H1 (cell line): ENCODE measurements at regions not wholly inside any gene's neighbourhood (a gene's known extent, or its start where the extent isn't known, plus 50 kb on each side); places are given as distances from the start of the nearest gene placed in this dataset.

Experiments used
- CTCF ChIA-PET: fragments of 300-600 bp; sonication (Branson Sonifier 250); formaldehyde crosslinking; loops from one replicate; lab custom pipeline; 2021; ENCODE audit not compliant: partially characterized antibody; lab: Charles Lee
- POLR2A ChIA-PET: fragments of 300-600 bp; sonication (Branson Sonifier 250); formaldehyde crosslinking; loops from one replicate; lab custom pipeline; 2021; ENCODE audit warnings: inconsistent platforms; ENCODE audit not compliant: partially characterized antibody; lab: Charles Lee
- DNase-seq, 2 experiments: peaks; one replicate each; pipeline versions ENCODE4 v3.0.0 to v3.0.0-alpha.2; 2010 to 2022; ENCODE audit warnings: low spot score in 2 of 2, low read depth in 1 of 2, mixed read lengths in 1 of 2
- FAIRE-seq: peaks from 2 replicates; lab custom pipeline; 2011; peaks lifted over from hg19 to GRCh38; lab: Jason Lieb, UNC
- H2AFZ ChIP-seq: 2 replicates; pipeline ENCODE4 v1.8.1; 2012; ENCODE audit warnings: low read length, inconsistent platforms
- H2AK5ac ChIP-seq: 2 replicates; pipeline ENCODE4 v1.6.1; 2013; ENCODE audit warnings: low read depth, low read length
- H2BK120ac ChIP-seq: replicated peaks from 2 replicates; pipeline ENCODE3; 2013; ENCODE audit warnings: low read depth, low read length, inconsistent platforms
- H2BK12ac ChIP-seq: 2 replicates; pipeline ENCODE4 v1.6.1; 2013; ENCODE audit warnings: low read depth, low read length
- H2BK15ac ChIP-seq: 2 replicates; pipeline ENCODE4 v1.6.1; 2013; ENCODE audit warnings: low read length
- H2BK20ac ChIP-seq: 2 replicates; pipeline ENCODE4 v1.6.1; 2013; ENCODE audit warnings: low read length
- H2BK5ac ChIP-seq: 2 replicates; pipeline ENCODE4 v1.6.1; 2013; ENCODE audit warnings: low read depth, low read length
- H3K14ac ChIP-seq: 2 replicates; pipeline ENCODE4 v1.6.1; 2013; ENCODE audit warnings: inconsistent platforms; ENCODE audit not compliant: insufficient read length
- H3K18ac ChIP-seq: 2 replicates; pipeline ENCODE4 v1.6.1; 2013; ENCODE audit warnings: low read length; ENCODE audit errors: extremely low read depth
- H3K23ac ChIP-seq: 2 replicates; pipeline ENCODE4 v1.6.1; 2013; ENCODE audit warnings: inconsistent platforms; ENCODE audit not compliant: insufficient read length
- H3K23me2 ChIP-seq: 2 replicates; pipeline ENCODE4 v1.6.1; 2013; ENCODE audit warnings: low read depth, low read length
- H3K27ac ChIP-seq: 2 replicates; pipeline ENCODE4 v1.6.1; 2011; ENCODE audit warnings: low read depth, low read length, inconsistent platforms
- H3K27me3 ChIP-seq, 4 experiments: replicated peaks in 1 of 4; 1 replicate in 1 of 4; 2 replicates in 3 of 4; pipeline versions ENCODE4 v1.6.1 to v1.8.1; 2011 to 2013; ENCODE audit warnings: low read length in 3 of 4, mild to moderate bottlenecking in 3 of 4, inconsistent platforms in 2 of 4, mixed read lengths in 2 of 4, moderate library complexity in 1 of 4; ENCODE audit not compliant: control insufficient read depth in 3 of 4, insufficient read depth in 3 of 4; ENCODE audit errors: extremely low read depth in 1 of 4
- H3K36me3 ChIP-seq, 4 experiments: 2 replicates each; pipeline versions ENCODE4 v1.6.1 to v1.8.1; 2011 to 2013; ENCODE audit warnings: mild to moderate bottlenecking in 4 of 4, low read length in 3 of 4, moderate library complexity in 2 of 4, control low read depth in 1 of 4, inconsistent platforms in 1 of 4; ENCODE audit not compliant: insufficient read depth in 4 of 4, control insufficient read depth in 2 of 4
- H3K4ac ChIP-seq: replicated peaks from 2 replicates; pipeline ENCODE3; 2013; ENCODE audit warnings: low read length, low read depth, mixed read lengths, inconsistent platforms; ENCODE audit not compliant: insufficient read length
- H3K4me1 ChIP-seq, 4 experiments: replicated peaks in 1 of 4; 1 replicate in 1 of 4; 2 replicates in 3 of 4; pipeline versions ENCODE4 v1.6.1 to v1.8.1; 2011 to 2013; ENCODE audit warnings: low read length in 3 of 4, inconsistent platforms in 2 of 4, mixed read lengths in 1 of 4; ENCODE audit not compliant: insufficient read depth in 4 of 4, control insufficient read depth in 3 of 4
- H3K4me2 ChIP-seq, 2 experiments: 2 replicates each; pipeline versions ENCODE4 v1.6.1 to v1.8.1; 2011 to 2013; ENCODE audit warnings: low read depth in 2 of 2, low read length in 2 of 2, control low read depth in 1 of 2, inconsistent platforms in 1 of 2, mild to moderate bottlenecking in 1 of 2; ENCODE audit not compliant: insufficient read depth in 1 of 2
- H3K4me3 ChIP-seq, 4 experiments: fragments of 200-600, 300-600 bp in 1 of 4; sonication (generic), shearing (Covaris generic), sonication (Bioruptor Twin) in 1 of 4; 2 replicates each; pipeline versions ENCODE4 v1.5.1 to v1.8.1; 2011 to 2016; ENCODE audit warnings: low read length in 4 of 4, low read depth in 3 of 4, control low read depth in 2 of 4, inconsistent platforms in 2 of 4, mild to moderate bottlenecking in 2 of 4, mixed read lengths in 1 of 4, moderate library complexity in 1 of 4; ENCODE audit not compliant: insufficient read depth in 2 of 4; ENCODE audit errors: extremely low read depth in 1 of 4
- H3K56ac ChIP-seq: replicated peaks from 2 replicates; pipeline ENCODE3; 2013; ENCODE audit warnings: low read depth, mild to moderate bottlenecking, mixed read lengths, low read length, inconsistent platforms; ENCODE audit not compliant: insufficient read length
- H3K79me1 ChIP-seq: 2 replicates; pipeline ENCODE4 v1.6.1; 2013; ENCODE audit warnings: low read depth, low read length, control low read depth
- H3K79me2 ChIP-seq, 2 experiments: 2 replicates each; pipeline versions ENCODE4 v1.6.1 to v1.8.1; 2012 to 2013; ENCODE audit warnings: low read length in 2 of 2, mild to moderate bottlenecking in 2 of 2, inconsistent platforms in 1 of 2; ENCODE audit not compliant: insufficient read depth in 2 of 2, control insufficient read depth in 1 of 2
- H3K9ac ChIP-seq, 4 experiments: replicated peaks in 1 of 4; 1 replicate in 1 of 4; 2 replicates in 3 of 4; pipeline versions ENCODE4 v1.6.1 to v1.8.1; 2011 to 2013; ENCODE audit warnings: low read depth in 3 of 4, low read length in 3 of 4, control low read depth in 2 of 4, mild to moderate bottlenecking in 2 of 4, moderate library complexity in 2 of 4, inconsistent platforms in 1 of 4; ENCODE audit errors: extremely low read depth in 1 of 4
- H3K9me3 ChIP-seq, 2 experiments: 2 replicates each; pipeline versions ENCODE4 v1.6.1 to v1.8.1; 2012 to 2013; ENCODE audit warnings: mild to moderate bottlenecking in 2 of 2, moderate library complexity in 2 of 2, control low read depth in 1 of 2, inconsistent platforms in 1 of 2, low read depth in 1 of 2, low read length in 1 of 2, mixed read lengths in 1 of 2; ENCODE audit not compliant: insufficient read depth in 2 of 2
- H4K20me1 ChIP-seq, 2 experiments: replicated peaks in 1 of 2; 2 replicates each; pipeline versions ENCODE3 to v1.8.1; 2011 to 2013; ENCODE audit warnings: inconsistent platforms in 2 of 2, low read length in 2 of 2, mild to moderate bottlenecking in 1 of 2; ENCODE audit not compliant: insufficient read depth in 2 of 2, control insufficient read depth in 1 of 2
- H4K5ac ChIP-seq: 2 replicates; pipeline ENCODE4 v1.6.1; 2013; ENCODE audit warnings: low read length, low read depth, mixed read lengths, inconsistent platforms; ENCODE audit not compliant: insufficient read length
- H4K8ac ChIP-seq: 2 replicates; pipeline ENCODE4 v1.8.0; 2013; ENCODE audit warnings: mild to moderate bottlenecking, moderate library complexity, low read length, inconsistent platforms; ENCODE audit not compliant: insufficient read depth; ENCODE audit errors: extremely low read depth
- H4K91ac ChIP-seq: replicated peaks from 2 replicates; pipeline ENCODE3; 2013; ENCODE audit warnings: low read length, mixed read lengths, inconsistent platforms; ENCODE audit not compliant: insufficient read length
- CBX8 ChIP-seq: fragments of 300-800, 300-1000 bp; sonication (generic); IDR thresholded peaks from 2 replicates; pipeline ENCODE4 v1.7.1; 2016; ENCODE audit warnings: low read depth, low read length, borderline replicate concordance
- CEBPB ChIP-seq: IDR thresholded peaks from 2 replicates; pipeline ENCODE4 v1.6.1; 2012; ENCODE audit warnings: low read depth, low read length
- CTBP2 ChIP-seq: IDR thresholded peaks from 2 replicates; pipeline ENCODE4 v1.7.0; 2011; ENCODE audit warnings: borderline replicate concordance, mild to moderate bottlenecking, moderate library complexity, mixed read lengths, low read length; ENCODE audit not compliant: insufficient read depth, insufficient read length
- HDAC2 ChIP-seq, 2 experiments: fragments of 300-600 bp in 1 of 2; sonication (generic) in 1 of 2; IDR thresholded peaks; 2 replicates each; pipeline ENCODE4 v1.6.1; 2011 to 2012; ENCODE audit warnings: low read depth in 2 of 2, low read length in 2 of 2, mild to moderate bottlenecking in 2 of 2, moderate library complexity in 2 of 2, borderline replicate concordance in 1 of 2, inconsistent platforms in 1 of 2
- KDM1A ChIP-seq: fragments of 200-600, 300-600 bp; sonication (generic); IDR thresholded peaks from 2 replicates; pipeline ENCODE4 v1.7.1; 2016; ENCODE audit warnings: mild to moderate bottlenecking, low read length, borderline replicate concordance
- SP1 ChIP-seq: IDR thresholded peaks from 2 replicates; pipeline ENCODE4 v1.6.1; 2011; ENCODE audit warnings: low read depth, low read length
- YY1 ChIP-seq: IDR thresholded peaks from 2 replicates; pipeline ENCODE4 v1.6.1; 2011; ENCODE audit warnings: low read depth, mild to moderate bottlenecking, low read length
- ZNF274 ChIP-seq: IDR thresholded peaks from 2 replicates; pipeline ENCODE4 v1.7.0; 2012; ENCODE audit warnings: low read length, borderline replicate concordance; ENCODE audit errors: extremely low read depth
- WGBS, 2 experiments: shearing (Covaris generic) in 1 of 2; methylation state at CpG; one replicate each; pipeline versions ENCODE4 v1.1.6 to v1.1.7; 2013 to 2015; ENCODE audit warnings: low lambda C conversion rate in 2 of 2, mixed read lengths in 2 of 2, inconsistent platforms in 1 of 2, low coverage in 1 of 2, missing lambda C conversion rate in 1 of 2; ENCODE audit not compliant: insufficient replicate concordance in 2 of 2, insufficient coverage in 1 of 2, insufficient read length in 1 of 2; ENCODE audit errors: extremely low coverage in 1 of 2, missing lambda C conversion rate in 1 of 2; 5-methylcytosine and 5-hydroxymethylcytosine counted together
- TF ChIP-seq, protein P1 (sequence below), 3 experiments: IDR thresholded peaks; 1 replicate in 2 of 3; 2 replicates in 1 of 3; pipeline versions ENCODE4 v1.5.1 to v1.6.1; 2011; ENCODE audit warnings: low read length in 3 of 3, mild to moderate bottlenecking in 3 of 3, inconsistent platforms in 2 of 3, low read depth in 1 of 3, moderate library complexity in 1 of 3; ENCODE audit not compliant: insufficient read depth in 1 of 3; ENCODE audit errors: control extremely low read depth in 1 of 3

DNA sequence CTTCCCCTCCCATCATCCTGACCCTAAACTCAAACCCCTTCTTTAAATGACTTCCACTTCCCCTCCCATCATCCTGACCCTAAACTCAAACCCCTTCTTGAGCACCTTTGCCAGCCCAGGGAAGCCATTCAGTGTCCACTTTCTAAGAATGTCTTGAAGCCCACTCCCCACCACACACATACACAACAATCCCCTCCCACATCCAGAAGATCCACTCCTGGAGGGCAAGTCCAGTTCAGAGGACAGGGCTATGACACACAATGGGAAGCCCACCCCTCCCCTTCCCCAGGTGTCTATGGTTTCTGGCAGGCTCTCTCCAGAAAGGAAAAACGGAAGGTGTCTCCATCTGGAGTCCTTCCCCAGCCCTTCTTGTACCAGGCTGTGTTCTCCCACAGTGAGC, 117.1 kb downstream of the KCNA5 start:
- Histone ChIP-seq H3K4ac (no peak overlapping the region), H3K18ac (no peak overlapping the region), H3K23me2 (no peaks in the 10 kb centered on the region; the same call in 1 of the 2 replicates), H2BK120ac (no peak overlapping the region), H3K9ac (no peak overlapping the region), H3K4me3 (no peak overlapping the region), H3K4me1 (peaks cover 0 to 4% (median 1%) of the 10 kb centered on the region in 4 experiments; a peak in 2 of 7 replicates), H2BK12ac (no peak overlapping the region), H3K36me3 (no peaks in the 10 kb centered on the region; a peak in 1 of 8 replicates), H2AK5ac (no peak overlapping the region), H2BK20ac (no peak overlapping the region), H3K27me3 (no peaks in the 10 kb centered on the region), H4K8ac (no peak overlapping the region), H3K27ac (no peak overlapping the region)
- WGBS, 2 experiments: 89% methylated on average over 1 of the region's 1 CpG; no CpG with 5 or more reads in 1 of the 2 experiments
- TF ChIP-seq CEBPB (no peak), HDAC2 (IDR thresholded peaks at IDR 0.05; ENCODE audit: borderline replicate concordance in 1 of 2, low read depth in 2 of 2, low read length in 2 of 2) (no peak), KDM1A (no peak), YY1 (no peak), CBX8 (no peak), ZNF274 (no peak), SP1 (no peak), CTBP2 (no peak)
- TF ChIP-seq, protein P1, sequence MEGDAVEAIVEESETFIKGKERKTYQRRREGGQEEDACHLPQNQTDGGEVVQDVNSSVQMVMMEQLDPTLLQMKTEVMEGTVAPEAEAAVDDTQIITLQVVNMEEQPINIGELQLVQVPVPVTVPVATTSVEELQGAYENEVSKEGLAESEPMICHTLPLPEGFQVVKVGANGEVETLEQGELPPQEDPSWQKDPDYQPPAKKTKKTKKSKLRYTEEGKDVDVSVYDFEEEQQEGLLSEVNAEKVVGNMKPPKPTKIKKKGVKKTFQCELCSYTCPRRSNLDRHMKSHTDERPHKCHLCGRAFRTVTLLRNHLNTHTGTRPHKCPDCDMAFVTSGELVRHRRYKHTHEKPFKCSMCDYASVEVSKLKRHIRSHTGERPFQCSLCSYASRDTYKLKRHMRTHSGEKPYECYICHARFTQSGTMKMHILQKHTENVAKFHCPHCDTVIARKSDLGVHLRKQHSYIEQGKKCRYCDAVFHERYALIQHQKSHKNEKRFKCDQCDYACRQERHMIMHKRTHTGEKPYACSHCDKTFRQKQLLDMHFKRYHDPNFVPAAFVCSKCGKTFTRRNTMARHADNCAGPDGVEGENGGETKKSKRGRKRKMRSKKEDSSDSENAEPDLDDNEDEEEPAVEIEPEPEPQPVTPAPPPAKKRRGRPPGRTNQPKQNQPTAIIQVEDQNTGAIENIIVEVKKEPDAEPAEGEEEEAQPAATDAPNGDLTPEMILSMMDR (IDR thresholded peaks at IDR 0.05; ENCODE audit: control extremely low read depth in 1 of 3, insufficient read depth in 1 of 3, low read depth in 1 of 3, low read length in 3 of 3): no peak
- TF ChIP-seq, all 59 proteins: peak for 0
- H3K56ac ChIP-seq: no peak overlapping the region
- DNase-seq (no peak), FAIRE-seq (no peak)
- CTCF ChIA-PET: interaction anchor here (1.1 kb wide), 1 partner anchor 10 kb away, joined by 4 read pairs; no protein-coding TSS in a partner anchor
- no peak overlapping the region for H4K5ac ChIP-seq
- no peaks in the 10 kb centered on the region for H4K20me1 ChIP-seq
- POLR2A ChIA-PET: no interaction called here
- H3K79me1 ChIP-seq: no peaks in the 10 kb centered on the region
- no peak overlapping the region for H2AFZ ChIP-seq
- no peaks in the 10 kb centered on the region for H3K79me2 ChIP-seq
- no peak overlapping the region for H3K14ac ChIP-seq
- no peak overlapping the region for H2BK5ac ChIP-seq
- H2BK15ac ChIP-seq: no peak overlapping the region
- H4K91ac ChIP-seq: no peak overlapping the region
- H3K9me3 ChIP-seq: no peaks in the 10 kb centered on the region
- no peak overlapping the region for H3K4me2 ChIP-seq
- no peak overlapping the region for H3K23ac ChIP-seq
